Endothelial cell of umbilical vein (primary cell): ENCODE measurements at regions not wholly inside any gene's neighbourhood (a gene's known extent, or its start where the extent isn't known, plus 50 kb on each side); places are given as distances from the start of the nearest gene placed in this dataset.

Source experiments
- BruUV-seq: library from RNA; stranded (reverse); fragments of 400-500 nt; replicated peaks from 2 replicates; lab custom pipeline; 2021; lab: Mats Ljungman, UMichigan
- CTCF ChIA-PET: fragments of 300-600, 350-600 bp; sonication (Branson Sonifier 250); formaldehyde crosslinking; loops from one replicate; lab custom pipeline; 2021; ENCODE audit warnings: antibody characterized with exemption, inconsistent platforms; lab: Charles Lee
- POLR2A ChIA-PET: fragments of 300-600, 350-600 bp; sonication (Branson Sonifier 250); formaldehyde crosslinking; loops from one replicate; lab custom pipeline; 2021; ENCODE audit warnings: antibody characterized with exemption, inconsistent platforms; lab: Charles Lee
- DNase-seq: peaks from one replicate; pipeline ENCODE4 v3.0.0-alpha.2; 2011; ENCODE audit warnings: low read depth, low spot score
- FAIRE-seq: peaks from 2 replicates; lab custom pipeline; 2011; peaks lifted over from hg19 to GRCh38; lab: Jason Lieb, UNC
- H2AFZ ChIP-seq: 2 replicates; pipeline ENCODE4 v1.6.0; 2012; ENCODE audit warnings: low read depth, low read length, control low read depth, inconsistent platforms
- H3K27ac ChIP-seq: 2 replicates; pipeline ENCODE4 v1.5.1; 2011; ENCODE audit warnings: low read depth, mild to moderate bottlenecking, control low read depth, low read length, moderate library complexity; ENCODE audit not compliant: insufficient read depth
- H3K27me3 ChIP-seq, 2 experiments: 2 replicates each; pipeline versions ENCODE4 v1.6.0 to v1.6.1; 2011; ENCODE audit warnings: low read length in 2 of 2, mixed read lengths in 1 of 2; ENCODE audit not compliant: control insufficient read depth in 2 of 2, insufficient read depth in 2 of 2
- H3K36me3 ChIP-seq, 2 experiments: 2 replicates in 1 of 2; 3 replicates in 1 of 2; pipeline ENCODE4 v1.5.1; 2011; ENCODE audit warnings: low read length in 2 of 2, mild to moderate bottlenecking in 1 of 2, moderate library complexity in 1 of 2; ENCODE audit not compliant: control insufficient read depth in 2 of 2, insufficient read depth in 2 of 2; ENCODE audit errors: extremely low read depth in 1 of 2
- H3K4me1 ChIP-seq: 3 replicates; pipeline ENCODE4 v1.5.1; 2011; ENCODE audit warnings: mild to moderate bottlenecking, low read length; ENCODE audit not compliant: control insufficient read depth, insufficient read depth; ENCODE audit errors: extremely low read depth
- H3K4me2 ChIP-seq: 2 replicates; pipeline ENCODE4 v1.6.1; 2011; ENCODE audit warnings: low read length, control low read depth, mixed read lengths; ENCODE audit not compliant: insufficient read depth
- H3K4me3 ChIP-seq, 3 experiments: fragments of 200-600 bp in 1 of 3; sonication (generic), shearing (Covaris generic) in 1 of 3; replicated peaks in 1 of 3; 2 replicates each; pipeline ENCODE4 v1.5.1; 2011 to 2016; ENCODE audit warnings: control low read depth in 3 of 3, low read length in 3 of 3, mild to moderate bottlenecking in 2 of 3, inconsistent platforms in 1 of 3, low read depth in 1 of 3, moderate library complexity in 1 of 3; ENCODE audit not compliant: insufficient read depth in 1 of 3
- H3K79me2 ChIP-seq: 2 replicates; pipeline ENCODE4 v1.6.0; 2012; ENCODE audit warnings: low read length, inconsistent platforms; ENCODE audit not compliant: control insufficient read depth, insufficient read depth
- H3K9ac ChIP-seq: replicated peaks from 2 replicates; pipeline ENCODE3; 2011; ENCODE audit warnings: low read length, control low read depth; ENCODE audit not compliant: insufficient read depth; ENCODE audit errors: extremely low read depth
- H3K9me1 ChIP-seq: replicated peaks from 3 replicates; pipeline ENCODE4 v1.6.0; 2011; ENCODE audit warnings: mild to moderate bottlenecking, low read length; ENCODE audit not compliant: control insufficient read depth, insufficient read depth; ENCODE audit errors: extremely low read depth
- H3K9me3 ChIP-seq: replicated peaks from 2 replicates; pipeline ENCODE4 v1.5.1; 2012; ENCODE audit warnings: low read length, inconsistent platforms; ENCODE audit not compliant: control insufficient read depth, insufficient read depth
- H4K20me1 ChIP-seq: replicated peaks from 2 replicates; pipeline ENCODE3; 2011; ENCODE audit warnings: mild to moderate bottlenecking, low read length; ENCODE audit not compliant: control insufficient read depth, insufficient read depth; ENCODE audit errors: extremely low read depth
- EZH2 ChIP-seq: IDR thresholded peaks from 2 replicates; pipeline ENCODE4 v1.6.1; 2012; ENCODE audit warnings: borderline replicate concordance, low read depth, mild to moderate bottlenecking, moderate library complexity, low read length, inconsistent platforms; ENCODE audit not compliant: severe bottlenecking
- FOS ChIP-seq: IDR thresholded peaks from 2 replicates; pipeline ENCODE4 v1.6.1; 2011; ENCODE audit warnings: mild to moderate bottlenecking, low read length, moderate library complexity, borderline replicate concordance; ENCODE audit not compliant: insufficient read depth
- GATA2 ChIP-seq: IDR thresholded peaks from 2 replicates; pipeline ENCODE4 v1.7.0; 2011; ENCODE audit warnings: low read depth, mild to moderate bottlenecking, moderate library complexity, mixed read lengths, low read length; ENCODE audit not compliant: insufficient read length, insufficient read depth
- JUN ChIP-seq: IDR thresholded peaks from 2 replicates; pipeline ENCODE4 v1.6.1; 2011; ENCODE audit warnings: borderline replicate concordance, low read depth; ENCODE audit not compliant: insufficient read length, insufficient read depth
- MYC ChIP-seq: IDR thresholded peaks from one replicate; pipeline ENCODE4 v1.6.1; 2011; ENCODE audit warnings: mild to moderate bottlenecking, low read depth, low read length
- POLR2A ChIP-seq: IDR thresholded peaks from 2 replicates; pipeline ENCODE4 v1.6.1; 2012; ENCODE audit warnings: low read depth, mild to moderate bottlenecking, control low read depth, low read length
- POLR2AphosphoS5 ChIP-seq: IDR thresholded peaks from 2 replicates; pipeline ENCODE4 v1.6.1; 2012; ENCODE audit warnings: low read depth, mild to moderate bottlenecking, control low read depth, low read length, moderate library complexity; ENCODE audit not compliant: insufficient read depth
- dilution Hi-C: fragments of 300-500 bp; cut with MboI; formaldehyde crosslinking; loops from one replicate; pipeline ENCODE4 v1.15.0; 2019; ENCODE audit warnings: low sequenced_read_pairs; ENCODE audit not compliant: extremely low pct_ligation_motif_present
- intact Hi-C: fragments of 100-400 bp; cut with micrococcal nuclease; formaldehyde crosslinking; loops from one replicate; pipeline ENCODE4 v1.10.0; 2022
- TF ChIP-seq, protein P1 (sequence below): IDR thresholded peaks from 2 replicates; pipeline ENCODE4 v1.6.1; 2011; ENCODE audit not compliant: insufficient read depth, insufficient read length
- TF ChIP-seq, protein P2 (sequence below), 2 donors: IDR thresholded peaks; 1 replicate in 1 of 2; 2 replicates in 1 of 2; pipeline ENCODE4 v1.5.1; 2011; ENCODE audit warnings: low read length in 2 of 2, mild to moderate bottlenecking in 2 of 2, moderate library complexity in 2 of 2, control low read depth in 1 of 2, inconsistent platforms in 1 of 2, low read depth in 1 of 2; ENCODE audit not compliant: insufficient read depth in 1 of 2; ENCODE audit errors: extremely low read depth in 1 of 2

- H3K9me1 ChIP-seq: no peaks in the 10 kb centered on the region
- H3K36me3 ChIP-seq: no peaks in the 10 kb centered on the region
- no peak overlapping the region for H3K4me3 ChIP-seq
- no peaks in the 10 kb centered on the region for H4K20me1 ChIP-seq
- FAIRE-seq (no peak), DNase-seq (no peak)
- H3K27me3 ChIP-seq: no peaks in the 10 kb centered on the region
- ChIA-PET CTCF (interaction anchor here (1.2 kb wide), 1 partner anchor 116 kb away, joined by 3 read pairs; no protein-coding TSS in a partner anchor), POLR2A (no interaction called here)
- H3K4me1 ChIP-seq: peaks cover 4% of the 10 kb centered on the region
- dilution Hi-C loops (no loop called here), intact Hi-C loops (no loop called here)
- H2AFZ ChIP-seq: no peak overlapping the region
- BruUV-seq: no TSS peak
- H3K27ac ChIP-seq: no peak overlapping the region
- no peak overlapping the region for H3K9ac ChIP-seq
- TF ChIP-seq EZH2: no peak
- no peak for TF ChIP-seq MYC
- TF ChIP-seq, protein P1, sequence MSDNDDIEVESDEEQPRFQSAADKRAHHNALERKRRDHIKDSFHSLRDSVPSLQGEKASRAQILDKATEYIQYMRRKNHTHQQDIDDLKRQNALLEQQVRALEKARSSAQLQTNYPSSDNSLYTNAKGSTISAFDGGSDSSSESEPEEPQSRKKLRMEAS: no peak
- TF ChIP-seq, protein P2, sequence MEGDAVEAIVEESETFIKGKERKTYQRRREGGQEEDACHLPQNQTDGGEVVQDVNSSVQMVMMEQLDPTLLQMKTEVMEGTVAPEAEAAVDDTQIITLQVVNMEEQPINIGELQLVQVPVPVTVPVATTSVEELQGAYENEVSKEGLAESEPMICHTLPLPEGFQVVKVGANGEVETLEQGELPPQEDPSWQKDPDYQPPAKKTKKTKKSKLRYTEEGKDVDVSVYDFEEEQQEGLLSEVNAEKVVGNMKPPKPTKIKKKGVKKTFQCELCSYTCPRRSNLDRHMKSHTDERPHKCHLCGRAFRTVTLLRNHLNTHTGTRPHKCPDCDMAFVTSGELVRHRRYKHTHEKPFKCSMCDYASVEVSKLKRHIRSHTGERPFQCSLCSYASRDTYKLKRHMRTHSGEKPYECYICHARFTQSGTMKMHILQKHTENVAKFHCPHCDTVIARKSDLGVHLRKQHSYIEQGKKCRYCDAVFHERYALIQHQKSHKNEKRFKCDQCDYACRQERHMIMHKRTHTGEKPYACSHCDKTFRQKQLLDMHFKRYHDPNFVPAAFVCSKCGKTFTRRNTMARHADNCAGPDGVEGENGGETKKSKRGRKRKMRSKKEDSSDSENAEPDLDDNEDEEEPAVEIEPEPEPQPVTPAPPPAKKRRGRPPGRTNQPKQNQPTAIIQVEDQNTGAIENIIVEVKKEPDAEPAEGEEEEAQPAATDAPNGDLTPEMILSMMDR (IDR thresholded peaks at IDR 0.05; ENCODE audit: extremely low read depth in 1 of 2, insufficient read depth in 1 of 2, low read depth in 1 of 2, low read length in 2 of 2): no peak
- no peak for TF ChIP-seq JUN
- no peak for TF ChIP-seq POLR2A
- no peak for TF ChIP-seq POLR2AphosphoS5
- TF ChIP-seq FOS: no peak
- no peak for TF ChIP-seq GATA2
- H3K9me3 ChIP-seq: no peaks in the 10 kb centered on the region
- H3K4me2 ChIP-seq: no peak overlapping the region
- H3K79me2 ChIP-seq: no peaks in the 10 kb centered on the region
Observed at GRCh38 chr6:164424489-164424888, 884.9 kb downstream of the C6orf118 start.
